ENCODE measurements at regions not wholly inside any gene's neighbourhood (a gene's known extent, or its start where the extent isn't known, plus 50 kb on each side); places are given as distances from the start of the nearest gene placed in this dataset.

DNA sequence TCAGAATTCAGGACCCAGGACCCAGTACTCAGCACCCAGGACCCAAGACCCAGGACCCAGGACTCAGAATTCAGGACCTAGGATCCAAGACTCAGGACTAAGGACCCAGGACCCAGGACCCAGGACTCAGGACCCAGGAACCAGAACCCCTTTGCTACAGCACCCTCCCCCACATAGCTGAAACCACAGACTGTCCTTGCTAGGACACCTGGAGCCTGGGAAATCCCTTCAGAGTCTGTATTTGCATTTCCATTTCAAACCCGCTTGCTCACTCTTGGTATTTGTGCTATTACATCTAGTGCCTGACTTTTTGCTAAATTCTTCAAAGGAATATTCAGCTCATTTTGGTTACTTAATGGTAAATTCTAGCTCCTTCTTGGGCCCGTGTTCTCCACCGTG is 275.8 kb upstream of the MAF start:
- no peak for DNase-seq

DNA sequence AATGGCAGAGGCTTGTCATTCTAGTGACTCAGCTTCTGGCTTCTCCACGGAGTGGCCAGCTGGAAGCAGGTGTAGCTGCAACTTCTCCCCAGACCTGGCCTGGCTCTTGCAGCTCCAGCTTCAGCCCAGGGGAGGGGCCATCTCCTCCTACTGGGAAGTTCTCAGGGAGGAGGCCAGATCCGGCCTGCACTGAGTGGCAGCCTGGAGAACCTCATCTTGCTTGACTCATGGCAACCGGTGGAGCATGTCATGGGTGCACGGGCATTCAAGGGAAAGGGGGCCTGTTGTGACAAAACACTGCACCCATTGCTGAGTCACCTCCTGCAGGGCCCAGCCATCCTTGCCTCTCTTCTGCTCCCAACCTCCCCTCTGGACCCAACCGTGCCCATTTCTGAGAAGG is 273.9 kb upstream of the MAF start:
- DNase-seq, result no peak

DNA sequence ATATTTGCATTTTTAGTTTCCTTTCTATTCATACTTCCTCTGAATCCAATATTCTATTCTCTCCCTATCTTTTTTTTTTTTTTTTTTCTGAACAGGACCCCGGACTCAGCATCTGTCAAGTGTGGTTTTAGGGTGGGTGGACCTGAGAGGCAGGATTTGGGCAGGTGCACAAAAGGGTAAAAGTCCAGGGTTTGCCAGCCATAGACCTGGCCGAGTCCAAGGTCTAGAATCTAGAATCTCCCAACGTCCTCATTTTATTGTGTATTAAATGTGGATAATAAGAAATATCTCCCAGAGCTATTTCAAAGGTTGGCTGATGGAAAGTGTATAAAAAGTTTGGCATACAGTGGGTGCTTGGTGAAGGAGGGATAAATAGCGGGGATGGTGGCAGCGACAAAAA is 273.3 kb upstream of the MAF start:
- no peak for DNase-seq

DNA sequence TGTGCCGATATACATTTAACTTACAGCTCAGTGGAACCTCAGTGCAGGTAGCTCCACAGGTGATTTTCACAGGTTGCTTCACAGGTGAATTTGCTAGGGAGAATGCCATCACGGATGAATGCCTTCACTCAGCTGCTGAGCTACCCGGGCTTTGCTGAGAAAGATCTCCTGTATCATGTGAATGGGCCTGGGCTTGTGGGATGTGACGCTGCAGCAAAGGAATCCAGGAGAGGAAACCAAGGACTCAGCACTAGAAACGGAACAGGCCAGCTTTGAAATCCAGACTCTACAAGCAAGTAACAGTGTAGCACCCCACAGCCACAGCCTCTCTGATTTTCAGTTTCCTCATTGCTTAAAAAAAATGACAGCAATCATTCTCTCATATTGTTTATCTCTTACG is 271.4 kb upstream of the MAF start:
- DNase-seq, result no peak

DNA sequence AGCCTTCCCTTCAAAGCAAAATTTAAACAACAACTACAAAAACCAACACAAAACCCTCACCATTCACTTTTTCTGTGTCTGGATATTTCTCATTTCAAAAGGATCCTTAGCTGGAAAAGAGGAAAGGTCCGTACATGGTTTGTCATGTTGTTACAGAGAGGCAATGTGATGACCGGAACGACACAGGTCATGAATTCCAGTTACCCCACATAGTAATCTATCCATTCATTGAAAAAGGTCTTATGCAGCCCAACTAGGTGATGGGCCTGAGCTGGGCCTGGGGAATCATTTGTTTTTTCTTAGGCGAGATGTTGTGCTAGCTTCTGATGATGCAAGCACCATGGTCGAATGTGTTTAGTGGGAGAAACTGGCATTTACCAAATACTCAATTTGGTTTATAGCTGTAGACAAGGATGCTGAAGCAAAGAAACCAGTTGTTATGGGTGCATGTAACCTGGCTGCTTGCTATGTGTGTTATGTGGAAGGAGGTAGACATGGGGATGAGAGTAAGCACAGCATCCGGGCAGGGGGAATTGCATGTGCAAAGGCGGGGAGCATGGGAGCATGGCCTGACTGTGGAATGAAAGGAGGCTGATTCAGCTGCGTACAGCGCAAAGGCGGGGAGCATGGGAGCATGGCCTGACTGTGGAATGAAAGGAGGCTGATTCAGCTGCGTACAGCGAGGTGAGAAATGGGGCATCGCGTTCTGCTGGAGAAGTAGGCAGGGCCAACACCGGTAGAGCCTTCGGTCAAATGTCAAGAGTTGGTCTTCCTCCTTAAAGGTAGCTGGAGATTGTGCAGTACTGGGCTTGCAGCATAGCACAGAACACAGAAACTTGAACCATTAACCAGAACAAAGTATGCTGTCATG is 269.7 kb upstream of the MAF start:
- no peak for DNase-seq

DNA sequence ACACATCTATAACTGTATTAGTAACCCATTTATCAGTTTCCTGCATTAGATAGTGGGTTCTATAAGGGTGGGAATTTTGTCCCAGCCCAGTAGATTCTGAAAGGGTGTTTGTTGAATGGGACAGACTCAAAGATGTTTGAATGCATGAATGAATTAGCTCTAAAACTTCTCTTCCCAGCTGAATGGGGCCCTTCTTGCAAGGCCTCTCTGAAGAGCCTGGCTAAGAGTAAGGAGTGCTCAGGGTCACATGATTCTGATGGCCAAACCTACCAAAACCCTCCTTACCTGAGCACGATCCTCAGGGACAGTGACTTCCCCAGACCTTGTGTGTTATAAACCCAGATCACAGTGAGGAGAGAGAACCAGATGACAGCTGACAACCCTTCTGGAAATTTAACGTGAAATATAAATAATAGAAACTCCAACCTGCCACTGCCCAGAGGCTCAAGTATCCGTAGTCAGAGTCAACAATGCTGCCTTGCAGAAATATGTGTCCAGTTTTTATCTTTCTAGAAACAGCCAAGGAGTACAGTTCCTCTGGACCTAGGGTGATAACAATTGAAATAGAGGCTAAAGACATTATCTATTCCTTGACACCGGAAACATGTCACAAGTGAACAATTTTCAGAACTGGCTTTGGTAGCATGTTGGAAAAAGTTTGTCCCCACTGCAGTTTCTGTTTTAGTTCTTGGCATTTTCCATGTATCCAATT is 268.9 kb upstream of the MAF start:
- DNase-seq, result no peak

DNA sequence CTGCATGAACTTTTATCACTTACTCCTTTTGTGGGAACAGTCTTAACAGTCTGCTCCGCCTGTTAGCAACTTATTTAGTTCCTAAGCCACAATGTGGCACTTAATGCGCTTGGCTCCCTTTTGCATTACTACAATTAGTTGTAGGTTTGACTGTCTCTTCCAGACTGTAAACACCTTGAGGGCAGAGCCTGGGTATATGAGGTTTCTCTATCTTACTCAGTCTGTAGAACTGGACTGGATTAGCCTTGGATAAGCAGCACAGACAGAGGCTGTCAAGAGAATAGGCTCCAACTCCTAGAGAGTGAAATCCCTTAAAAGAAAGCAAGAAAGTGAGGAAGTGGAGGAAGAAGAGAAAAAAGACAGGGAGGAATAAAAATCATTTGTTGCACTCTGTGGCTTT is 268.3 kb upstream of the MAF start:
- DNase-seq, result no peak

DNA sequence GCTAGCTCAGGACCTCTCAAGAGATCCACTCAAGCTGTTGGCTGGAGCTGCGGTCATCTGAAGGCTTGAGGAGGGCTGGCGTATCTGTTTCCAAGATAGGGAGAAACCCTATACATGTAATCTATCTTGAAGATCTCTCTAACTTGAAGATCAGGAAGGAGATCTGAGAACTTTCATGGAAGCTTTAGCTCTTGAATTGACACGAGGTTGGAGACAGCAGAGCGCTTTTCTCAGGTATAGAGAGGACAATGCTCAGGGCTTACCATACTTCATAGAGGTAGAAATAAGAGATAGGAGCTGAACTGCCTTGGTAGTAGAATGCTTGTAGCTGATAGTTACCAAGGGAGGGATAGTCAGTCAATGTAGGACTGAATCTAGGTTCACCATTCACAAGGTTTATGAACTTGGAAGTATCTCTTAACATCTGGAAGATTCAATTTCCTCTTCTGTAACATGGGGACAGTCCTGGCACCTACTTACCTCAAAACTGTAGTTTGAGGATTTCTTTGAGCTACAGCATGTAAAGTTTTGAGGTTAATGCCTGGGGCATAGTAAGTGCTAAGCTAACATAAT is 267.0 kb upstream of the MAF start:
- DNase-seq, result no peak

DNA sequence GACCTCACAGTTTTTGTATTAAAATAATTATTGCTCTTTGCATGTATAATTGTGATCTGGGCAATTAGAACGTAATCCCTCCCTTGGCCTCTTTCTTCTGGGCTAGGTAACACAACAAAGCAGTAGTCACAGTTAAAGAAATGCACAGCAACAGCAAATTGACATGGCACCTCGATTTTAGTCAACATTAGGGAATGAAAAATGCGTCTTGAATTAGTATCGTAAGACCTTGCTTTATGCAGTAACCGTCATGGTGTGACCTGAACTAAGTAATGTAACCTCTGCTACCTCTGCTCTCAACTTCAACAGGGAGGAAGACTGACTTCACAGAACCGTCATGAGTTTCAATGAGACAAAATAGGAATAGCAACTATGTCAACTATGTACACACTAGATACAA is 265.4 kb upstream of the MAF start:
- no peak for DNase-seq

DNA sequence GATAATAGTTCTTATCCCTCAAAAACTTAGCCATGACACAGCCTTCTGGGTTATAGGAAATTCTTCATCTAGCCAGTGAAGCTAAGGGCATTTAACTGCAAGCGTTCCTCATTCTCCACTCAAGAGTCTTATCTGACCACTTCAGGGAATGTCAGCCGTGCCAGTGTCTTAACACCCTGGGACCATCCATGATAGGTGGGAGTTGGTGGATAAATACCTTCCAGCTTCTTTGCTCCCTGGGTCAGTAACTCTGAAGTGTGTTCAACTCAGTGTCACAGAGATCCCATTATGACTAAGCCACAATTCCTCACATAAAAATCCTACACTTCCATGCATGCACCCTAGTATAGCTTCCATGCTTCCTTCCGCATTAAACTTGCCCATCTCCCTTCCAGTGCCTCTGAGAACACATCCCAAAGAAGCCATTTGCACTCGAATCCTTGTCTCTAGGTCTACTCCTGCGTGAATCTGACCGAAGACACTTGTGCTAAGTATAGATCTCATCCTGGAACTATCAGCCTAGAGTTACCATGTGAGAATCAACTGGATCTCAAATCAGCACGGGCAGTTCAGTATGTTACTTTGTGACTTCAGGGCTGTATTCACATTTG is 264.3 kb upstream of the MAF start:
- DNase-seq, result no peak

DNA sequence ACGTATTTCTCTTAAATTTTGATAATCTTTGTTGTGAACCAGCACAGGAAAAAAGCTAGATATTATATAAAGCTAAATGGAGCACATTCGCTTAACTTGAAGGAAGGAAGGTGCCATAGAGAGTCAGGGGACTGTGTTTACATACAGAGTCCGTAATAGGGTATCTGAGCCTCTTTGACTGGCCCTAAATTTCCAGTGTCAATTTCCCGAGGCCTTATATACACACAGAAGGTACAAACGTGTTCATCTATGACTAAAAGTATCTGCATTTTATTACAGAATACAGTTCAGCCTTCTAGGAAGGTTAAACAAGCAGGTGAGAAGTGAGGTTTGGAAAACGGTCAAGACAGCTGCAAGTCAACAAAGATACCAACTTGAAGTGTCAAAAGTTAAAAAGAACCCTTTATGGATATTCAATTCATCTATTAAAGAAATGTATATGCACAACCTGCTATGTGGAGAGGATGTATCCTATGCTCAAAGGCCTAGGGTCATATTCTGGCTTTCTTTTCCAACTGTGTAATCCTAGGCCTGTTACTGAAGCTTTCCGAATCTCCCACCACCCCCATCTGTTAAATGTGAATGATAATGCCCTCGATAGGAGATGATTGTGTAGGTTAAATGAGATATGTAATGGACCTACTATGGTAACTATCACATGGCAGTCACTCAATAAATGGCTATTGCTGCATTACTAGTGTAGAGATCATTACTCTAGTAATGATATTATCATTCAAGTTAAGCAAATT is 263.7 kb upstream of the MAF start:
- no peak for DNase-seq

DNA sequence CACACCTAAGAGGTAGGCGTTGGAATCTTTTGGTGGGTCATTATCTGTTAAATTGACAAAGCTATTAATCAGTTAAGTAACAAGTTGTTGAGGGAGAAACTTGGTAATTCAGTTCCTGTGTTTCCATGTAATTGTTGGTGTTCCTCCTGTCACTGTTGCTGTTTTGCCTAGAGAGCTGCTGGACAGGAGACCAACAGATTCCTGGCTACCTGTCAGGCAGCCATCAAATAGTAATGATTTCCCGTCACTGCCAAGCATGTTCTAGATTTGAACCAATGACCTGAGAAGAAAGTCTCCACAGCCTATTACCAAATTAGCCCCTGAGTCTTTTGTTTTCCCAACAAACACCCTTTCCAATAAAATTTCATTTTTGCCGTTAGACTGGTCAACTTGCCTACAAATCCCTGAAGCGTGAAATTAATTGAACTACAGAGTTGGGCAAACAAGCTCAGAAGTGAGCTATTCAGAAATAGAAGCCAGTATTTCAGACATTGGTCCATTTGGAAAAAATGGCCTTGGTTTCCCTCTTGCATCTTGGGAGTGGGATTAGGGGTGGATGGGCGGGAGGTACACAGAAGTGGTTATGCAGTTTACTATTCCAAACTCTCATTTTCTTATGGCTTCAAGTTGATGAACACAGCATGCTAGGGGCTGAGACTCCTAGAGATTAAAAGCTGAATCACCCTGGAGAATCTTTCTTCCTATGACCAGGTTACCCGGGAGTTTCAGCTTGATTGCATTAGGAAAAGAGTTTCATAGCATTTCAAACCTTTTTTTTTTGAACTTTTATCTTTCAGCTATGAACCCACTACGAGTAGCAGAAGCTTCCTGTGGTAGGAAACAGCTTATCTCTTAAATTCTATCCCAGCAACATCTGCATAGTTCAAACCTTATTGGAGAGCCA is 262.8 kb upstream of the MAF start:
- no peak for DNase-seq

DNA sequence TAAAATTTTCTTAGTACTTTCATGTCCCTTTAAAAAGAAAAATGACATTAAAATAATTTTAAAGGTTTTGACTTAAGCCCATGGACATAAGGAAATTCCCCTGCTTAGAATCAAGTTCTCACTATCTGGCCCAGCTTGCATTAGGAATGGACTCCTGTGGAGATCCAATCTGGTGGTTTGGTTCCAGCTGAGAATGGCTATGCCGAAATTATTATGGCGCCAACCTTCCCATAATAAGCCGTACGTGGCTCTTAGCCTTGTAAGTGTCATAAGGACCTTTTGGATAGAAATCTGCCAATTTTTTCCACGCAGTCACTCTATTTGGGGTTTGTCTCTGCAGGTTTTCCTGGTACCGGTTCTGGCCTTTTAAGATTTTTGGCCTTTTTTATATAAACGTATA is 262.1 kb upstream of the MAF start:
- no peak for DNase-seq

DNA sequence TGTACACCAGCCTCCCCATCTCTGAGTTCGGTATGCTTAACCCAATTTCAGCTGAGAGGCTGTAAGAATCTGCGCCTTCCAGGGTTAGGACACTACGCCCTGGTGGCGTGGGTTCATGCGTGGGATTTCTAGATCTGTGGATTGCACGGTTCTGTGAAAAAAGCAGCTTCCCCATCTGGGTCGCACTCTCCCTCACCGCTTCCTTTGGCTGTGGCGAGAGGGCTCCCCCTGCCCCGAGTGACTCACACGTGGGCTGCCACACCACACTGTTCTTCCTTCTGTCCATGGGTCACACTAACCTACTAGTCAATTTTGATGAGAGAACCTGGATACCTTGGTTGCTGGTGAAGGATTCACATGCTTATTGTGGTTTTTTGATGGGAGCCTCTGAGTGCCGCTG is 256.0 kb upstream of the MAF start:
- no peak for DNase-seq

DNA sequence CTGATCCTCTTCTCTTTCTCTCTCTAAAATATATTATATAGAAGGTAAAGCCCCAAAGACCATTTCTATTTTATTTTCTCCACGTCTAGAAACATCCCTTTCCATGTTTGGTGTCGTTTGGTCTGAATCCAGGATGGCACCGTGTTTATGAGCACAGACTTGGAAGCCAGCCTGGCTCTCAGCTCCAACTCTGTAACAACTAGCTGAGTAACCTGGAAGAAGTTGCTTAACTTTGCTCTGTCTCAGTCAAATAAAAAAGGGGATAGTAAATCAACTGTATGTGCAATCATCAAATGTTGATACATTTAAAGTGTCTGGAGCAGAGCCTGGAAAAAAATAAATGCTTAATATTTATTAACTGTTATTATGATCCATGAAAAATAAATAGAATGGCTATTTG is 249.8 kb upstream of the MAF start:
- no peak for DNase-seq

DNA sequence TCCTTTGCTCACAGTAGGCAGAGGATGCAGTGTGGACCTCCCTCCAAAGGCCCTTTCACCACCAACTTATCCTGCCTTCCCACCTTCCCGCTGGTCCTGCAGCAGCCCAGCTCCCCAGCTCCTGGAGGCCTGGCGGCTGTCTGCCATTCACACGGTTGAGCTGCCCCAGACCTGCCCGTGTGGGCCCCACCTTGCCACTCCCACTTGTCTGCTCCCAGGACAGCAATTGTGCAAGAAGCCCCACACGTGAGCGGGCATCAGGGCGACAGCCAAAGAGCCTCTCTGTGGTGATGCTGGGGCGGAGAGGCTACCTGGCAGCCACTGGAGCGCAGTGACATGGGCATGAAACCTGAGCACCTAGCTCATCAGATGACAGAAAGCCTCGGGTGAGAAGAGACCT is 248.6 kb upstream of the MAF start:
- DNase-seq, result no peak

DNA sequence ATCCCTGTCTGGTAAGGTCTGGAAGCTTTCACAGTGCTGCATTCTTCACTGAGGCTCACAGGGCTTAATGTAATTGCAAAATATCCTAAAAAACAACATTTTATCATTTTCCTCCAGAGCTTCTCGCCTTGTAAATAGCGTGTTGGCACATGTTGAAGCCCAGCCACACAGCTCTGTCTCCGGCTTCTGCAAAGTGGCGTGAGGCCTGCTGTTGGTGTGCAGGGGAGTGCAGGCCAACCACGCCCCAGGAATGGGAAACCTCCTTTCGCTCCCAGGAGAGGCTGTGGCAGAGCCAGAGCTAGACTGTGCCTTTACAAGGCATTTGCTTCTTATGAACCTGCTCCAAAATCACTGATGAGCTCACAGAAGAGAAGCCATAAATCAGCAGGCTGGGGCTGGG is 248.2 kb upstream of the MAF start:
- no peak for DNase-seq

DNA sequence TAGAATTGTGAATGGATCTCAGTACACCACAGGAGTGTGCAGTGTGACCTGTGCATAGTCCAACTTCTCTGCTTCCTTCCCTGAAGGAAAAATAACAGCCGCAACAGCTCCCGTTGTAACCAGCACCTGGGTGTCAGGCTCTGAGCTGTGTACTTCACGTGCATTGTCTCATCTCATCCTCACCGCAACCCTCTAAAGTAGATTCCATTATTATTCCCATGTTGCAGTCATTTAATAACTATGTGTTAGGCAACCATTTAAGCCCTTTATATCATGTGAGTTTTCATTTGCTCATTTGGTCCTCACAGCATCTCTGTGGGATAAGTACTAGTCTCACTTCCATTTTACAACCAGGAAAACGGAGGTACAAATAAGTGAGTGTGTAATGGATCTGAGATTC is 247.0 kb upstream of the MAF start:
- no peak for DNase-seq

DNA sequence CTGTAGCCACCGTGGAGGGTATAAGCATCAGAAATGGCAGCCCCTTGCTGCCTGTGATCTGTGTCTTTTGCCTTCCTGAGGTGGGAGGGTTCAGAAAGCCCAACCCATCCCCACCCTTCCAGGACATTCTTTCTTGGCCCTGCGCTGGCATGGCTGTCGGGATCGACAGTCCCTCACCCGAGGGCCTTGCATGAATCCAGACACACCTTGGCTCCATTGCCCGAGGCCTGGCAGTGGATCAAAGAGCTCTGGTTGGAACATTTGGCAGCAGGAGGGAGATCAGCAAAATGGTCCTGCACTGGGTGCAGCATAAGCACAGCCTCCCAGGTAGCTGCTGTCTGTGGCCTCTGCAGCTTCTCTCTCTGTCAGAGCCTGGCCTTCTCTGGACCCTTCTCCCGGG is 246.6 kb upstream of the MAF start:
- no peak for DNase-seq

DNA sequence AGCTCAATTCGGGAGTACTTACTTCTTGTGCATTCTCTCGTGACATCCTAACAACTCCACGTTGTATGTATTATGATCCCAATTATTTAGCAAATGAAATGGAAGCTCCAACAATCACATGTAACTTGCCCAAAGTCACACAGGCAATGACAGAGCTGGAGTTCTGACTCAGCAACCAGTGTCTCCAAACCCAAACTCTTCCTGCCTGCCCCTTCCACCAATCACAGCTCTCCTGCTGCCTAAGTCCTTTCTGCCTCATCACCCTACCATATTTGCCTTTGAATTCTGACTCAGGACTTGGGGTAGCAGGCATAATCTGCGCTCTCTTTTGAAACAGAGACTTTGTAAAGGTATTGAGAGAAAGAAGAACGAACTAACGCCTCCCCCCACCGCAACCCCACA is 245.2 kb upstream of the MAF start:
- no peak for DNase-seq

DNA sequence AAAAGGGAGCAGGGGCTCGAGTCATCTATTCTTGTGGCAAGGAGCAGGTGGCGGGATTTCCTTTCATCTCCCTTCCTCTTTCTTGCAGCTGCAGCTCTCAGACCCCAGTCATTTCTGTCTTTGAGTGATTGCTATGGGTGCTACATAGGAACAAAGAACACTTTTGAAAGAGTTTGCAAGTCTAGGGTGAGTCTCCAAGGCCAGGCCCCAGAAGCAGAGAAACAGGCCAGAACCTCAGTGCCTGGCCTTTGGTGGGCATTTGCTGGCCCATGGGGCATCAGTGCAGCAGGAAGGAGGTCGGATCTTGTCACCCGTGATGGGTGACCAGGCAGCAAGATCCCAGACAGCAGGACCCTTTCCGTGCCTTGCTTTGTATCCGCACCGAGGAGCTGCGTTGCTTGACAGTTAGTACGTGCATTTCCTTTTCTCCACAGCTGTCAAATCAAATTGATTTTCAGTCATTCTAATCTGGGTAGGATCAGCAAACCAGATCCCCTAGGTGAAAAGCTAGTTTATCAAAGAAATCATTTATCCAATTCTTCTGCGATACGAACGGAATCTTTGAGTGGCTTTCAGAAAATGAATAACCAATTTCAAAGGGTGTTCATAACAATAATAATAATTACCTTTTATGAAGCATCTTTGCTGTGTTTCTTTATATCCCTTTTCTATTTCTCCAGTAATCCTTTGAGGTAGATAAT is 244.6 kb upstream of the MAF start:
- DNase-seq, result no peak
